HCT116 (cell line): ENCODE measurements at regions not wholly inside any gene's neighbourhood (a gene's known extent, or its start where the extent isn't known, plus 50 kb on each side); places are given as distances from the start of the nearest gene placed in this dataset.

ENCODE experiments used
- ATAC-seq: fragments of 200-7000 bp; cut with Tn5 transposase; 2 replicates; pipeline ENCODE4 v1.9.1; 2020; ENCODE audit warnings: mild to moderate bottlenecking, moderate library complexity
- BruUV-seq: library from RNA; stranded (reverse); fragments of 400-500 nt; replicated peaks from 2 replicates; lab custom pipeline; 2021; lab: Mats Ljungman, UMichigan
- CTCF ChIA-PET: fragments of 300-600 bp; sonication (Branson Sonifier 250); formaldehyde crosslinking; loops from one replicate; lab custom pipeline; 2021; ENCODE audit warnings: antibody characterized with exemption; lab: Charles Lee
- POLR2A ChIA-PET: fragments of 300-600, 350-600 bp; sonication (Branson Sonifier 250); formaldehyde crosslinking; loops from one replicate; lab custom pipeline; 2021; ENCODE audit warnings: antibody characterized with exemption; lab: Charles Lee
- RAD21 ChIA-PET, 2 experiments: fragments of 300-600 bp; sonication (Branson Sonifier 250); formaldehyde crosslinking; loops; one replicate each; lab custom pipeline; 2023; ENCODE audit warnings: low total read pairs in 2 of 2; ENCODE audit not compliant: uncharacterized antibody in 2 of 2, unreplicated experiment in 2 of 2, low non-redundant PET in 1 of 2; lab: Charles Lee
- DNase-seq: peaks from one replicate; pipeline ENCODE4 v3.0.0-alpha.2; 2010; ENCODE audit warnings: low read depth, low spot score
- H2AFZ ChIP-seq: fragments of 200-600 bp; shearing (Covaris generic), sonication (generic); 2 replicates; pipeline ENCODE4 v1.6.1; 2017; ENCODE audit warnings: low read depth, mixed run types, mixed read lengths, antibody characterized with exemption, low read length; ENCODE audit not compliant: poor library complexity, severe bottlenecking
- H3K27ac ChIP-seq: 2 replicates; pipeline ENCODE4 v1.5.1; 2012; ENCODE audit warnings: low read depth, low read length
- H3K27me3 ChIP-seq: fragments of 200-600 bp; sonication (generic); 2 replicates; pipeline ENCODE4 v1.6.1; 2016; ENCODE audit warnings: mixed run types, low read length, mixed read lengths; ENCODE audit not compliant: insufficient read depth
- H3K36me3 ChIP-seq, 2 experiments: fragments of 200-500 bp in 1 of 2; fragments of 200-600 bp in 1 of 2; sonication (Bioruptor generic) in 1 of 2; sonication (generic) in 1 of 2; 2 replicates each; pipeline versions ENCODE4 v1.5.1 to v1.6.1; 2014 to 2016; ENCODE audit warnings: low read length in 2 of 2, inconsistent platforms in 1 of 2, mixed read lengths in 1 of 2, mixed run types in 1 of 2; ENCODE audit not compliant: insufficient read depth in 2 of 2, control insufficient read depth in 1 of 2
- H3K4me1 ChIP-seq, 2 experiments: fragments of 200-600 bp in 1 of 2; sonication (generic) in 1 of 2; 2 replicates each; pipeline versions ENCODE4 v1.5.1 to v1.6.1; 2012 to 2017; ENCODE audit warnings: low read length in 2 of 2, inconsistent platforms in 1 of 2, mild to moderate bottlenecking in 1 of 2, mixed read lengths in 1 of 2, mixed run types in 1 of 2, moderate library complexity in 1 of 2; ENCODE audit not compliant: insufficient read depth in 2 of 2, control insufficient read depth in 1 of 2
- H3K4me2 ChIP-seq: fragments of 200-600 bp; sonication (generic); 2 replicates; pipeline ENCODE4 v1.6.1; 2017; ENCODE audit warnings: mixed run types, low read length, mixed read lengths
- H3K4me3 ChIP-seq, 2 experiments: fragments of 200-600 bp in 1 of 2; sonication (generic) in 1 of 2; replicated peaks in 1 of 2; 2 replicates each; pipeline ENCODE4 v1.5.1; 2011 to 2016; ENCODE audit warnings: low read length in 2 of 2, control low read depth in 1 of 2, low read depth in 1 of 2, mild to moderate bottlenecking in 1 of 2, mixed read lengths in 1 of 2, mixed run types in 1 of 2
- H3K79me2 ChIP-seq: fragments of 200-600 bp; sonication (generic); 2 replicates; pipeline ENCODE4 v1.6.1; 2017; ENCODE audit warnings: mild to moderate bottlenecking, mixed run types, low read length, moderate library complexity, mixed read lengths; ENCODE audit not compliant: insufficient read depth
- H3K9ac ChIP-seq: fragments of 200-600 bp; sonication (generic); 2 replicates; pipeline ENCODE4 v1.6.1; 2016; ENCODE audit warnings: low read length, mixed read lengths
- H3K9me2 ChIP-seq: fragments of 200-600 bp; sonication (generic), shearing (Covaris generic); 2 replicates; pipeline ENCODE4 v1.6.1; 2017; ENCODE audit warnings: mixed run types, mild to moderate bottlenecking, moderate library complexity; ENCODE audit not compliant: insufficient read depth
- H3K9me3 ChIP-seq, 2 experiments: fragments of 200-500 bp in 1 of 2; fragments of 200-600 bp in 1 of 2; sonication (Bioruptor generic) in 1 of 2; sonication (generic) in 1 of 2; 2 replicates each; pipeline ENCODE4 v1.6.1; 2014 to 2017; ENCODE audit warnings: low read length in 2 of 2, mixed read lengths in 2 of 2, inconsistent platforms in 1 of 2, low read depth in 1 of 2, mild to moderate bottlenecking in 1 of 2, mixed run types in 1 of 2, moderate library complexity in 1 of 2; ENCODE audit not compliant: control insufficient read depth in 1 of 2, insufficient read depth in 1 of 2
- H4K20me1 ChIP-seq: fragments of 200-600 bp; sonication (generic), shearing (Covaris generic); 2 replicates; pipeline ENCODE4 v1.6.1; 2017; ENCODE audit warnings: mixed run types, mild to moderate bottlenecking, moderate library complexity; ENCODE audit not compliant: insufficient read depth
- CBX3 ChIP-seq: IDR thresholded peaks from 2 replicates; pipeline ENCODE4 v1.6.1; 2012; ENCODE audit warnings: low read depth
- CEBPB ChIP-seq: IDR thresholded peaks from 2 replicates; pipeline ENCODE4 v1.6.1; 2012; ENCODE audit warnings: low read depth
- CTCF ChIP-seq, 3 experiments: fragments of 200-600 bp in 1 of 3; sonication (generic) in 1 of 3; IDR thresholded peaks in 2 of 3; conservative IDR thresholded peaks in 1 of 3; 2 replicates each; pipeline ENCODE4 v1.5.1; 2012 to 2017; ENCODE audit warnings: low read depth in 2 of 3, low read length in 2 of 3, antibody characterized with exemption in 1 of 3, borderline replicate concordance in 1 of 3, control low read depth in 1 of 3, mild to moderate bottlenecking in 1 of 3, mixed read lengths in 1 of 3, mixed run types in 1 of 3, moderate library complexity in 1 of 3; ENCODE audit not compliant: insufficient read depth in 1 of 3
- EGR1 ChIP-seq: IDR thresholded peaks from 2 replicates; pipeline ENCODE4 v1.6.1; 2012; ENCODE audit warnings: low read depth
- EZH2 ChIP-seq: fragments of 200-600 bp; sonication (generic); IDR thresholded peaks from 2 replicates; pipeline ENCODE4 v1.6.1; 2017; ENCODE audit warnings: antibody characterized with exemption, mixed run types
- POLR2A ChIP-seq: IDR thresholded peaks from 2 replicates; pipeline ENCODE4 v1.7.0; 2011; ENCODE audit warnings: borderline replicate concordance; ENCODE audit not compliant: insufficient read depth, insufficient read length; ENCODE audit errors: extremely low read depth
- POLR2AphosphoS5 ChIP-seq: IDR thresholded peaks from 2 replicates; pipeline ENCODE4 v1.6.1; 2011; ENCODE audit warnings: mild to moderate bottlenecking, low read depth, low read length, moderate library complexity
- REST ChIP-seq: IDR thresholded peaks from 2 replicates; pipeline ENCODE4 v1.6.1; 2012; ENCODE audit warnings: low read depth
- SIN3A ChIP-seq: IDR thresholded peaks from 2 replicates; pipeline ENCODE4 v1.6.1; 2012; ENCODE audit warnings: low read depth
- SRF ChIP-seq: IDR thresholded peaks from 2 replicates; pipeline ENCODE4 v1.6.1; 2012; ENCODE audit warnings: low read depth
- YY1 ChIP-seq: IDR thresholded peaks from 2 replicates; pipeline ENCODE4 v1.6.1; 2011; ENCODE audit warnings: low read length, low read depth, moderate library complexity, mild to moderate bottlenecking; ENCODE audit not compliant: insufficient replicate concordance; ENCODE audit errors: extremely low read depth
- ZBTB33 ChIP-seq: IDR thresholded peaks from 2 replicates; pipeline ENCODE4 v1.6.1; 2011; ENCODE audit warnings: mild to moderate bottlenecking, low read length, moderate library complexity; ENCODE audit not compliant: insufficient replicate concordance; ENCODE audit errors: extremely low read depth
- ZFX ChIP-seq: fragments of 450-650 bp; IDR thresholded peaks from 2 replicates; pipeline ENCODE4 v1.6.1; 2017
- ZNF274 ChIP-seq: fragments of 200-500 bp; sonication (Bioruptor generic); IDR thresholded peaks from 2 replicates; pipeline ENCODE4 v1.6.1; 2014; ENCODE audit warnings: mild to moderate bottlenecking, low read depth, low read length, inconsistent platforms
- intact Hi-C: fragments of 100-400 bp; cut with micrococcal nuclease; formaldehyde crosslinking; loops from 2 replicates; pipeline ENCODE4 v1.10.0; 2022

GRCh38 chr1:239617731-239618130 is 231.4 kb downstream of the CHRM3 start:
- Histone ChIP-seq H3K4me2 (no peak overlapping the region), H3K4me1 (no peaks in the 10 kb centered on the region), H3K4me3 (no peak overlapping the region), H3K9ac (no peak overlapping the region), H3K27ac (no peak overlapping the region), H3K79me2 (no peaks in the 10 kb centered on the region), H4K20me1 (no peaks in the 10 kb centered on the region), H2AFZ (no peak overlapping the region), H3K36me3 (no peaks in the 10 kb centered on the region), H3K9me3 (peaks cover 3 to 13% of the 10 kb centered on the region in 2 experiments; a peak in 3 of 4 replicates), H3K27me3 (no peaks in the 10 kb centered on the region), H3K9me2 (no peaks in the 10 kb centered on the region)
- POLR2A ChIA-PET, result no interaction called here
- no peak for DNase-seq
- RAD21 ChIA-PET, result no interaction called here
- no peak for TF ChIP-seq POLR2AphosphoS5
- TF ChIP-seq ZNF274, result no peak
- BruUV-seq, result no TSS peak
- CTCF ChIA-PET, result no interaction called here
- ATAC-seq, result no peak
- intact Hi-C loops, result no loop called here

- ChIA-PET CTCF (no interaction called here), RAD21 (no interaction called here), POLR2A (no interaction called here)
- no peaks in the 10 kb centered on the region for H3K79me2 ChIP-seq
- H2AFZ ChIP-seq, result no peak overlapping the region
- no peaks in the 10 kb centered on the region for H4K20me1 ChIP-seq
- H3K9me3 ChIP-seq, result peaks cover 3 to 12% of the 10 kb centered on the region in 2 experiments; a peak in 3 of 4 replicates
- H3K4me3 ChIP-seq, result no peak overlapping the region
- BruUV-seq, result no TSS peak
- intact Hi-C loops, result no loop called here
- no peak overlapping the region for H3K9ac ChIP-seq
- H3K36me3 ChIP-seq, result no peaks in the 10 kb centered on the region
- H3K27me3 ChIP-seq, result no peaks in the 10 kb centered on the region
- H3K27ac ChIP-seq, result no peak overlapping the region
- no peak for ATAC-seq
- H3K4me2 ChIP-seq, result no peak overlapping the region
- H3K4me1 ChIP-seq, result no peaks in the 10 kb centered on the region
- no peak for DNase-seq
- no peaks in the 10 kb centered on the region for H3K9me2 ChIP-seq
- no peak for TF ChIP-seq CBX3
- no peak for TF ChIP-seq SRF
- no peak for TF ChIP-seq YY1
- no peak for TF ChIP-seq REST
- no peak for TF ChIP-seq ZNF274
- TF ChIP-seq EGR1, result no peak
- TF ChIP-seq ZFX, result no peak
- TF ChIP-seq EZH2, result no peak
- TF ChIP-seq SIN3A, result no peak
- TF ChIP-seq ZBTB33, result no peak
- TF ChIP-seq CEBPB, result no peak
- no peak for TF ChIP-seq POLR2A
- TF ChIP-seq CTCF (IDR thresholded peaks at IDR 0.05 in 2 of 3, conservative IDR thresholded peaks at IDR 0.05 in 1 of 3; ENCODE audit: borderline replicate concordance in 1 of 3, insufficient read depth in 1 of 3, low read depth in 2 of 3, low read length in 2 of 3), result no peak
These were observed 232.8 kb downstream of the CHRM3 start for GRCh38 chr1:239619190-239619589.
